GM12878 (cell line): ENCODE measurements at regions not wholly inside any gene's neighbourhood (a gene's known extent, or its start where the extent isn't known, plus 50 kb on each side); places are given as distances from the start of the nearest gene placed in this dataset.

Experiments
- ATAC-seq: fragments of 200-7000 bp; cut with Tn5 transposase; 3 replicates; pipeline ENCODE4 v1.9.1; 2020; ENCODE audit warnings: mild to moderate bottlenecking, moderate library complexity
- BruUV-seq: library from RNA; stranded (reverse); fragments of 400-500 nt; replicated peaks from 2 replicates; lab custom pipeline; 2021; lab: Mats Ljungman, UMichigan
- CTCF ChIA-PET: fragments of 300-600 bp; sonication (Branson Sonifier 250); formaldehyde crosslinking; extraction: SDS; loops from one replicate; lab custom pipeline; 2021; ENCODE audit warnings: inconsistent platforms; lab: Yijun Ruan, JAX
- POLR2A ChIA-PET: fragments of 350-600 bp; formaldehyde crosslinking; extraction: SDS; loops from one replicate; lab custom pipeline; 2021; ENCODE audit warnings: inconsistent platforms; lab: Charles Lee
- RAD21 ChIA-PET: fragments of 300-600 bp; sonication (Branson Sonifier 250); formaldehyde crosslinking; loops from one replicate; lab custom pipeline; 2023; ENCODE audit warnings: antibody characterized with exemption; ENCODE audit not compliant: unreplicated experiment; lab: Charles Lee
- SMC1A ChIA-PET: fragments of 300-600 bp; sonication (Branson Sonifier 250); formaldehyde crosslinking; loops from one replicate; lab custom pipeline; 2023; ENCODE audit not compliant: unreplicated experiment, uncharacterized antibody; lab: Charles Lee
- DNase-seq: peaks from one replicate; pipeline ENCODE4 v3.0.0-alpha.2; 2011; ENCODE audit warnings: low read depth, low spot score
- FAIRE-seq: peaks from 3 replicates; lab custom pipeline; 2011; peaks lifted over from hg19 to GRCh38; lab: Jason Lieb, UNC
- H2AFZ ChIP-seq: 2 replicates; pipeline ENCODE4 v1.6.0; 2011; ENCODE audit warnings: low read depth, low read length, control low read depth; ENCODE audit not compliant: control insufficient read depth
- H3K27ac ChIP-seq: 2 replicates; pipeline ENCODE4 v1.5.1; 2011; ENCODE audit warnings: control low read depth; ENCODE audit not compliant: control insufficient read depth, insufficient read depth
- H3K27me3 ChIP-seq, 2 experiments: replicated peaks in 1 of 2; 2 replicates each; pipeline versions ENCODE4 v1.6.0 to v1.6.1; 2011; ENCODE audit warnings: low read length in 1 of 2; ENCODE audit not compliant: control insufficient read depth in 2 of 2, insufficient read depth in 2 of 2
- H3K36me3 ChIP-seq, 2 experiments: 2 replicates each; pipeline ENCODE4 v1.5.1; 2011; ENCODE audit warnings: low read length in 1 of 2; ENCODE audit not compliant: control insufficient read depth in 2 of 2, insufficient read depth in 2 of 2
- H3K4me1 ChIP-seq: 2 replicates; pipeline ENCODE4 v1.6.1; 2011; ENCODE audit warnings: mild to moderate bottlenecking, low read length, moderate library complexity, mixed read lengths; ENCODE audit not compliant: control insufficient read depth, insufficient read depth
- H3K4me2 ChIP-seq: 2 replicates; pipeline ENCODE4 v1.6.0; 2011; ENCODE audit warnings: control low read depth; ENCODE audit not compliant: control insufficient read depth, insufficient read depth
- H3K4me3 ChIP-seq: fragments of 200-600 bp; sonication (generic); 2 replicates; pipeline ENCODE4 v1.5.1; 2016
- H3K79me2 ChIP-seq: 2 replicates; pipeline ENCODE4 v1.6.0; 2011; ENCODE audit warnings: low read length; ENCODE audit not compliant: control insufficient read depth, insufficient read depth
- H3K9ac ChIP-seq: 2 replicates; pipeline ENCODE4 v1.8.0; 2011; ENCODE audit warnings: low read length, control low read depth, mixed read lengths; ENCODE audit not compliant: control insufficient read depth, insufficient read depth
- H3K9me3 ChIP-seq: replicated peaks from 3 replicates; pipeline ENCODE4 v1.5.1; 2011; ENCODE audit warnings: mild to moderate bottlenecking, low read length; ENCODE audit not compliant: control insufficient read depth, insufficient read depth
- H4K20me1 ChIP-seq: 2 replicates; pipeline ENCODE4 v1.6.0; 2011; ENCODE audit not compliant: control insufficient read depth, insufficient read depth
- ASH2L ChIP-seq: fragments of 300-600, 200-600 bp; sonication (generic); IDR thresholded peaks from 2 replicates; pipeline ENCODE4 v1.6.1; 2017; ENCODE audit warnings: low read depth, mild to moderate bottlenecking, borderline replicate concordance
- EP300 ChIP-seq, 2 experiments: fragments of 150-350 bp in 1 of 2; IDR thresholded peaks; 2 replicates each; pipeline ENCODE4 v1.6.1; 2011 to 2012; ENCODE audit warnings: low read depth in 2 of 2, low read length in 2 of 2, borderline replicate concordance in 1 of 2, improper control_type of control experiment in 1 of 2, inconsistent platforms in 1 of 2; ENCODE audit not compliant: control insufficient read depth in 1 of 2
- EZH2 ChIP-seq: IDR thresholded peaks from 2 replicates; pipeline ENCODE4 v1.6.1; 2012; ENCODE audit warnings: low read depth, mild to moderate bottlenecking, control low read depth, inconsistent platforms, low read length, borderline replicate concordance; ENCODE audit not compliant: control insufficient read depth
- HDGF ChIP-seq: fragments of 450-650 bp; IDR thresholded peaks from 2 replicates; pipeline ENCODE4 v1.6.1; 2016; ENCODE audit warnings: antibody characterized with exemption
- IKZF2 ChIP-seq, 2 experiments: fragments of 450-650 bp; IDR thresholded peaks; 2 replicates each; pipeline ENCODE4 v1.6.1; 2017; ENCODE audit warnings: mild to moderate bottlenecking in 2 of 2, moderate library complexity in 2 of 2
- LARP7 ChIP-seq: fragments of 450-650 bp; IDR thresholded peaks from 2 replicates; pipeline ENCODE4 v1.6.1; 2017; ENCODE audit warnings: mild to moderate bottlenecking
- NR2C2 ChIP-seq: IDR thresholded peaks from 2 replicates; pipeline ENCODE4 v1.6.1; 2011; ENCODE audit warnings: borderline replicate concordance, low read depth; ENCODE audit not compliant: control insufficient read depth, insufficient read length
- NR2F1 ChIP-seq: fragments of 450-650 bp; conservative IDR thresholded peaks from 2 replicates; pipeline ENCODE4 v1.6.1; 2017; ENCODE audit warnings: mild to moderate bottlenecking
- RAD51 ChIP-seq: fragments of 450-650 bp; IDR thresholded peaks from 2 replicates; pipeline ENCODE4 v1.6.1; 2016; ENCODE audit warnings: moderate library complexity, mild to moderate bottlenecking, inconsistent platforms
- RFX5 ChIP-seq: IDR thresholded peaks from 2 replicates; pipeline ENCODE4 v1.6.1; 2011; ENCODE audit warnings: low read depth, low read length, improper control_type of control experiment
- SIN3A ChIP-seq: IDR thresholded peaks from 2 replicates; pipeline ENCODE4 v1.6.1; 2012; ENCODE audit warnings: low read depth, low read length, improper control_type of control experiment
- SMARCA5 ChIP-seq: fragments of 450-650 bp; IDR thresholded peaks from 2 replicates; pipeline ENCODE4 v1.6.1; 2017; ENCODE audit warnings: mild to moderate bottlenecking
- SUPT20H ChIP-seq: IDR thresholded peaks from 2 replicates; pipeline ENCODE4 v1.6.1; 2011; ENCODE audit warnings: low read depth, mild to moderate bottlenecking, low read length, moderate library complexity, borderline replicate concordance; ENCODE audit not compliant: control insufficient read depth
- ZNF207 ChIP-seq: fragments of 450-650 bp; IDR thresholded peaks from 2 replicates; pipeline ENCODE4 v1.6.1; 2014; ENCODE audit warnings: antibody characterized with exemption, mild to moderate bottlenecking, borderline replicate concordance
- WGBS: methylation state at CpG from one replicate; pipeline ENCODE4 v1.1.6; 2016; ENCODE audit warnings: low lambda C conversion rate; ENCODE audit not compliant: insufficient replicate concordance, insufficient coverage; ENCODE audit errors: missing lambda C conversion rate; 5-methylcytosine and 5-hydroxymethylcytosine counted together
- in situ Hi-C: fragments of 300-500 bp; cut with MboI; formaldehyde crosslinking; loops from 9 replicates; pipeline ENCODE4 v1.14.3; 2018; ENCODE audit warnings: mixed read lengths
- intact Hi-C: fragments of 100-400 bp; cut with micrococcal nuclease; formaldehyde crosslinking; loops from one replicate; pipeline ENCODE4 v1.14.2; 2022; ENCODE audit not compliant: unreplicated experiment
- TF ChIP-seq, protein P1 (sequence below): fragments of 450-650 bp; formaldehyde crosslinking; IDR thresholded peaks from 2 replicates; pipeline ENCODE4 v1.4.0; 2020; ENCODE audit warnings: mild to moderate bottlenecking, moderate library complexity
- TF ChIP-seq, protein P2 (sequence below): fragments of 450-650 bp; IDR thresholded peaks from 2 replicates; pipeline ENCODE4 v1.6.1; 2018; ENCODE audit warnings: borderline replicate concordance, mild to moderate bottlenecking; ENCODE audit not compliant: partially characterized antibody

DNA sequence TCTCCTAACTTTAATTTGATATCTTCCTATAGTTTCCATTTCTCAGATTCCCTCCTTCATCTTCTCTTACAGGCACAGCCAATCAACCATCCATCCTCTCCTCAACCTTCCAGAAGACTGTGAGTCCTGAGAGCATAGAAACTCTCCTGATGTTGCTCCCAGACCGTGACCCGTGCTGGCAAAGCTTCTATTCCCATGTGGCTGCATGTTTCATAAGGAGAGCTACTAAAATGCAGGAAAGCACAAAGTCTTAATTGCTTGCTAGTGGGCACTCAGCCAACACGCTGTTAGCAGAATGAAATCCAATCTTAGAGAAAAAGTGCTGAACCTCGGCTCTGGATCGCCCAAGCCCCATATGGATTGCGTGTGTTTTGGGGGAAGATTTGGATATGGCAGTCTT is 1244.7 kb upstream of the ZEB2 start (continued):
- TF ChIP-seq ASH2L (no peak), SIN3A (no peak), RAD51 (no peak), IKZF2 (IDR thresholded peaks at IDR 0.05) (no peak), EZH2 (no peak), NR2C2 (no peak), HDGF (no peak), SMARCA5 (no peak), LARP7 (no peak), SUPT20H (no peak)

DNA sequence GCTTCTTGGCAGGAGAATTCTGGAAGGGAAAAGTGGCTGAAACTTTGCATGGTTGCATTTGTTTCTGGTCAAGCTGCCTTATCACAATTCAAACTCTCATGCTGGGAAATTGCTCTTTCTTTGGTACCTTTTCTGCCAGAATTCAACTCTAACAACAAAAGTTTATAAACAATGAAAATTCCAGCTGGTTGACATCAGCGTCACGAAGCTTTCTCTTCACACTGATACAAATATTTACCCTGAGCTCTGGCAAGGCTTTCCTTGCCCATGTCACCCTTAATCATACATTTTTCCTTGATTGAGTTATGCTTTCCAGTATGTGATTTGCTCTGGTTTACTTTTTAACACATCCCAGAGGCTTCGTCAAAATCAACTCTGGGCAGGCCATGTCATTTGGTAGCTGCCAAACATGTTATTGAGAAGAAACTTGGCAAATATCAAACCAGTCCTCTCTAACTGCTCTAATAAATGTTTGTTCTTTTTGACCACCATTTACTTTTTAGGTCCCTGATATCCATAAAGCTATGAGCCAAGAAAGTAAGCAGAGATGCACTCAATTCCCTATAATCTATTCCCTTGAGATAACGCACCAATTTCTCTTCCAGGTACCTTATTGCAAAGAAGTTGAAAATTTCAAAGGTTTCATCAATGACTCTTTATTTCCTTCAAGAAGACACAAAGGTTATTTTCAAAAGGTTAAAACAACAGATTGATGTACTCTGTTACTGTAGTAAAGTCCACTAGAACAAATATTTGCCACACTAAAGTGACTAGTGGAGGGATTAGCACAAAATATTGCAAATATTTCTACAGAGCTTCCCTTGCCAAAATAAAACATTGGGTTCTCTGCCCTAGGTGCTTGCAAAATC is 1241.1 kb upstream of the ZEB2 start:
- ChIA-PET SMC1A (interaction anchor here (0.7 to 1.8 kb wide), 3 partner anchors 10 to 32 kb away, joined by 3 to 6 read pairs (median 3); no protein-coding TSS in a partner anchor), POLR2A (no interaction called here), CTCF (interaction anchor here (0.6 to 2.2 kb wide), 3 partner anchors 8 to 756 kb away, joined by 3 to 11 read pairs (median 3); no protein-coding TSS in a partner anchor), RAD21 (no interaction called here)
- no peaks in the 10 kb centered on the region for H3K27me3 ChIP-seq
- no TSS peak for BruUV-seq
- H3K4me3 ChIP-seq: no peak overlapping the region
- no peak overlapping the region for H2AFZ ChIP-seq
- H3K9me3 ChIP-seq: no peaks in the 10 kb centered on the region
- in situ Hi-C loops: no loop called here
- H3K27ac ChIP-seq: no peak overlapping the region
- no peak for DNase-seq
- H3K4me2 ChIP-seq: no peak overlapping the region
- no peak overlapping the region for H3K9ac ChIP-seq
- no peak for FAIRE-seq
- no peaks in the 10 kb centered on the region for H3K4me1 ChIP-seq
- ATAC-seq: no peak
- no peaks in the 10 kb centered on the region for H4K20me1 ChIP-seq
- WGBS: 90% methylated on average over 4 of the region's 4 CpGs
- H3K36me3 ChIP-seq: no peaks in the 10 kb centered on the region
- intact Hi-C loops: no loop called here
- H3K79me2 ChIP-seq: no peaks in the 10 kb centered on the region
- TF ChIP-seq ZNF207: no peak
- TF ChIP-seq, protein P1, sequence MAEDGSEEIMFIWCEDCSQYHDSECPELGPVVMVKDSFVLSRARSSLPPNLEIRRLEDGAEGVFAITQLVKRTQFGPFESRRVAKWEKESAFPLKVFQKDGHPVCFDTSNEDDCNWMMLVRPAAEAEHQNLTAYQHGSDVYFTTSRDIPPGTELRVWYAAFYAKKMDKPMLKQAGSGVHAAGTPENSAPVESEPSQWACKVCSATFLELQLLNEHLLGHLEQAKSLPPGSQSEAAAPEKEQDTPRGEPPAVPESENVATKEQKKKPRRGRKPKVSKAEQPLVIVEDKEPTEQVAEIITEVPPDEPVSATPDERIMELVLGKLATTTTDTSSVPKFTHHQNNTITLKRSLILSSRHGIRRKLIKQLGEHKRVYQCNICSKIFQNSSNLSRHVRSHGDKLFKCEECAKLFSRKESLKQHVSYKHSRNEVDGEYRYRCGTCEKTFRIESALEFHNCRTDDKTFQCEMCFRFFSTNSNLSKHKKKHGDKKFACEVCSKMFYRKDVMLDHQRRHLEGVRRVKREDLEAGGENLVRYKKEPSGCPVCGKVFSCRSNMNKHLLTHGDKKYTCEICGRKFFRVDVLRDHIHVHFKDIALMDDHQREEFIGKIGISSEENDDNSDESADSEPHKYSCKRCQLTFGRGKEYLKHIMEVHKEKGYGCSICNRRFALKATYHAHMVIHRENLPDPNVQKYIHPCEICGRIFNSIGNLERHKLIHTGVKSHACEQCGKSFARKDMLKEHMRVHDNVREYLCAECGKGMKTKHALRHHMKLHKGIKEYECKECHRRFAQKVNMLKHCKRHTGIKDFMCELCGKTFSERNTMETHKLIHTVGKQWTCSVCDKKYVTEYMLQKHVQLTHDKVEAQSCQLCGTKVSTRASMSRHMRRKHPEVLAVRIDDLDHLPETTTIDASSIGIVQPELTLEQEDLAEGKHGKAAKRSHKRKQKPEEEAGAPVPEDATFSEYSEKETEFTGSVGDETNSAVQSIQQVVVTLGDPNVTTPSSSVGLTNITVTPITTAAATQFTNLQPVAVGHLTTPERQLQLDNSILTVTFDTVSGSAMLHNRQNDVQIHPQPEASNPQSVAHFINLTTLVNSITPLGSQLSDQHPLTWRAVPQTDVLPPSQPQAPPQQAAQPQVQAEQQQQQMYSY (CRISPR knock-in tag): no peak
- no peak for TF ChIP-seq NR2F1
- no peak for TF ChIP-seq EP300 (IDR thresholded peaks at IDR 0.05; ENCODE audit: borderline replicate concordance in 1 of 2, control insufficient read depth in 1 of 2, low read depth in 2 of 2, low read length in 2 of 2)
- TF ChIP-seq, protein P2, sequence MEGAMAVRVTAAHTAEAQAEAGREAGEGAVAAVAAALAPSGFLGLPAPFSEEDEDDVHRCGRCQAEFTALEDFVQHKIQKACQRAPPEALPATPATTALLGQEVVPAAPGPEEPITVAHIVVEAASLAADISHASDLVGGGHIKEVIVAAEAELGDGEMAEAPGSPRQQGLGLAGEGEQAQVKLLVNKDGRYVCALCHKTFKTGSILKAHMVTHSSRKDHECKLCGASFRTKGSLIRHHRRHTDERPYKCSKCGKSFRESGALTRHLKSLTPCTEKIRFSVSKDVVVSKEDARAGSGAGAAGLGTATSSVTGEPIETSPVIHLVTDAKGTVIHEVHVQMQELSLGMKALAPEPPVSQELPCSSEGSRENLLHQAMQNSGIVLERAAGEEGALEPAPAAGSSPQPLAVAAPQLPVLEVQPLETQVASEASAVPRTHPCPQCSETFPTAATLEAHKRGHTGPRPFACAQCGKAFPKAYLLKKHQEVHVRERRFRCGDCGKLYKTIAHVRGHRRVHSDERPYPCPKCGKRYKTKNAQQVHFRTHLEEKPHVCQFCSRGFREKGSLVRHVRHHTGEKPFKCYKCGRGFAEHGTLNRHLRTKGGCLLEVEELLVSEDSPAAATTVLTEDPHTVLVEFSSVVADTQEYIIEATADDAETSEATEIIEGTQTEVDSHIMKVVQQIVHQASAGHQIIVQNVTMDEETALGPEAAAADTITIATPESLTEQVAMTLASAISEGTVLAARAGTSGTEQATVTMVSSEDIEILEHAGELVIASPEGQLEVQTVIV: no peak
- no peak for TF ChIP-seq RFX5
